ENCODE measurements at regions not wholly inside any gene's neighbourhood (a gene's known extent, or its start where the extent isn't known, plus 50 kb on each side); places are given as distances from the start of the nearest gene placed in this dataset.

- TF ChIP-seq JUND (IDR thresholded peaks at IDR 0.05) (no peak), CTCF (IDR thresholded peaks at IDR 0.05; ENCODE audit: low read depth, low read length, missing input control) (no peak), TAF1 (conservative IDR thresholded peaks at IDR 0.05) (no peak), RAD21 (IDR thresholded peaks at IDR 0.05) (no peak), REST (IDR thresholded peaks at IDR 0.05) (no peak), YY1 (IDR thresholded peaks at IDR 0.05) (no peak)
- TF ChIP-seq, protein P1, sequence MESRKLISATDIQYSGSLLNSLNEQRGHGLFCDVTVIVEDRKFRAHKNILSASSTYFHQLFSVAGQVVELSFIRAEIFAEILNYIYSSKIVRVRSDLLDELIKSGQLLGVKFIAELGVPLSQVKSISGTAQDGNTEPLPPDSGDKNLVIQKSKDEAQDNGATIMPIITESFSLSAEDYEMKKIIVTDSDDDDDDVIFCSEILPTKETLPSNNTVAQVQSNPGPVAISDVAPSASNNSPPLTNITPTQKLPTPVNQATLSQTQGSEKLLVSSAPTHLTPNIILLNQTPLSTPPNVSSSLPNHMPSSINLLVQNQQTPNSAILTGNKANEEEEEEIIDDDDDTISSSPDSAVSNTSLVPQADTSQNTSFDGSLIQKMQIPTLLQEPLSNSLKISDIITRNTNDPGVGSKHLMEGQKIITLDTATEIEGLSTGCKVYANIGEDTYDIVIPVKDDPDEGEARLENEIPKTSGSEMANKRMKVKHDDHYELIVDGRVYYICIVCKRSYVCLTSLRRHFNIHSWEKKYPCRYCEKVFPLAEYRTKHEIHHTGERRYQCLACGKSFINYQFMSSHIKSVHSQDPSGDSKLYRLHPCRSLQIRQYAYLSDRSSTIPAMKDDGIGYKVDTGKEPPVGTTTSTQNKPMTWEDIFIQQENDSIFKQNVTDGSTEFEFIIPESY (IDR thresholded peaks at IDR 0.05) = no peak
These were observed 377.1 kb upstream of the DPP6 start for GRCh38 chr7:153675131-153675530.

All from liver (tissue), 3 donors.